B cell (primary cell): ENCODE measurements at regions not wholly inside any gene's neighbourhood (a gene's known extent, or its start where the extent isn't known, plus 50 kb on each side); places are given as distances from the start of the nearest gene placed in this dataset.

Experiments used
- EZH2 ChIP-seq: IDR thresholded peaks from 2 replicates; pipeline ENCODE4 v1.6.1; 2012; ENCODE audit warnings: borderline replicate concordance, low read depth, mild to moderate bottlenecking, moderate library complexity, low read length; ENCODE audit not compliant: insufficient read depth, poor library complexity, severe bottlenecking
- TF ChIP-seq, protein P1 (sequence below): fragments of 200-600 bp; IDR thresholded peaks from one replicate; pipeline ENCODE4 v1.8.0; 2022; ENCODE audit warnings: antibody characterized with exemption, mild to moderate bottlenecking

DNA sequence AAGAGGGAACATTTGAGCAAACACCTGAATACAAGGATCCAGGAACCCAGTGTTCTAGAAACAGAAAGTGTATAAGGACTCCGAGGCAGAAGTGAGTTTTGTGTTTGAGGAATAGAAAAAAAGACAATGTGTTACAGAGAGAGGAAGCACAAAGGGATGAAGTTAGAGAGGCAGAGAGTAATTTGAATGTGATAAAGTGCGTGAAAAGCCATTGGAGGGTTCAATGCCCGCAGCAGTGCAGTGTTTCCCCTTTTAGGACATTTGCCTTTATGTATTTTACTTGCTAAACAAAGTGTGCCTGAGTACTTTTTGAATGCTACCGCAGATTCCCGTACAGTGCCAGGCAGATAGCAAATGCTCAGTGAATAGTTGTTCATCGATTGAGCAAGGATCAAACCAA, 508.5 kb downstream of the RAB38 start:
- TF ChIP-seq EZH2 = no peak
- TF ChIP-seq, protein P1, sequence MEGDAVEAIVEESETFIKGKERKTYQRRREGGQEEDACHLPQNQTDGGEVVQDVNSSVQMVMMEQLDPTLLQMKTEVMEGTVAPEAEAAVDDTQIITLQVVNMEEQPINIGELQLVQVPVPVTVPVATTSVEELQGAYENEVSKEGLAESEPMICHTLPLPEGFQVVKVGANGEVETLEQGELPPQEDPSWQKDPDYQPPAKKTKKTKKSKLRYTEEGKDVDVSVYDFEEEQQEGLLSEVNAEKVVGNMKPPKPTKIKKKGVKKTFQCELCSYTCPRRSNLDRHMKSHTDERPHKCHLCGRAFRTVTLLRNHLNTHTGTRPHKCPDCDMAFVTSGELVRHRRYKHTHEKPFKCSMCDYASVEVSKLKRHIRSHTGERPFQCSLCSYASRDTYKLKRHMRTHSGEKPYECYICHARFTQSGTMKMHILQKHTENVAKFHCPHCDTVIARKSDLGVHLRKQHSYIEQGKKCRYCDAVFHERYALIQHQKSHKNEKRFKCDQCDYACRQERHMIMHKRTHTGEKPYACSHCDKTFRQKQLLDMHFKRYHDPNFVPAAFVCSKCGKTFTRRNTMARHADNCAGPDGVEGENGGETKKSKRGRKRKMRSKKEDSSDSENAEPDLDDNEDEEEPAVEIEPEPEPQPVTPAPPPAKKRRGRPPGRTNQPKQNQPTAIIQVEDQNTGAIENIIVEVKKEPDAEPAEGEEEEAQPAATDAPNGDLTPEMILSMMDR = no peak
